Left lung (tissue), 4 donors: ENCODE measurements at regions not wholly inside any gene's neighbourhood (a gene's known extent, or its start where the extent isn't known, plus 50 kb on each side); places are given as distances from the start of the nearest gene placed in this dataset.

Experiments used
- ATAC-seq: fragments of 200-7000 bp; cut with Tn5 transposase; one replicate; pipeline ENCODE4 v1.9.1; 2020; ENCODE audit warnings: moderate library complexity
- DNase-seq, 4 donors: peaks; one replicate each; pipeline ENCODE4 v3.0.0-alpha.2; 2013 to 2020
- H3K27ac ChIP-seq, 2 donors: fragments of 200-600 bp; sonication (generic) in 1 of 2; one replicate each; pipeline versions ENCODE4 v1.5.0 to v1.8.0; 2020 to 2021
- H3K27me3 ChIP-seq, 2 donors: fragments of 200-600 bp; sonication (generic) in 1 of 2; one replicate each; pipeline versions ENCODE4 v1.5.0 to v1.8.0; 2020 to 2021
- H3K36me3 ChIP-seq, 2 donors: fragments of 200-600 bp; sonication (generic) in 1 of 2; one replicate each; pipeline versions ENCODE4 v1.5.0 to v1.8.0; 2020 to 2021
- H3K4me1 ChIP-seq, 2 donors: fragments of 200-600 bp; one replicate each; pipeline ENCODE4 v1.8.0; 2021
- H3K4me3 ChIP-seq, 2 donors: fragments of 200-600 bp; sonication (generic) in 1 of 2; one replicate each; pipeline versions ENCODE4 v1.5.0 to v1.8.0; 2020 to 2021; ENCODE audit warnings: mild to moderate bottlenecking in 1 of 2
- H3K9me3 ChIP-seq, 2 donors: fragments of 200-600 bp; sonication (generic) in 1 of 2; one replicate each; pipeline versions ENCODE4 v1.5.0 to v1.8.0; 2020 to 2021
- CTCF ChIP-seq, 2 donors: fragments of 200-600 bp; sonication (generic) in 1 of 2; IDR thresholded peaks; one replicate each; pipeline versions ENCODE4 v1.5.0 to v1.8.0; 2021; ENCODE audit warnings: antibody characterized with exemption in 2 of 2
- intact Hi-C, 2 donors: fragments of 100-400 bp; cut with DNase I; formaldehyde crosslinking; loops; one replicate each; pipeline versions ENCODE4 v1.11.2 to v1.14.2; 2022
- donor health status: DM: no; HTN: yes; CAD: no.
- donor health status: DM: no; HTN: no; CAD: no.

- no peak overlapping the region for H3K4me3 ChIP-seq
- no peaks in the 10 kb centered on the region for H3K9me3 ChIP-seq
- H3K27me3 ChIP-seq: no peaks in the 10 kb centered on the region
- DNase-seq (no peak), ATAC-seq (no peak)
- intact Hi-C loops: no loop called here
- H3K36me3 ChIP-seq: no peaks in the 10 kb centered on the region
- peaks cover 3 to 21% of the 10 kb centered on the region in 2 donors for H3K4me1 ChIP-seq
- TF ChIP-seq CTCF (IDR thresholded peaks at IDR 0.05): no peak
- peak overlapping the region; percentile 46 to 70 for H3K27ac ChIP-seq
Measured at GRCh38 chr14:73795466-73795865, 56.2 kb upstream of the PTGR2 start.

- no peak for TF ChIP-seq CTCF (IDR thresholded peaks at IDR 0.05)
- no peak overlapping the region for H3K4me3 ChIP-seq
- no peaks in the 10 kb centered on the region for H3K27me3 ChIP-seq
- ATAC-seq: no peak
- no peak for DNase-seq
- intact Hi-C loops: no loop called here
- H3K4me1 ChIP-seq: peaks cover 3 to 33% of the 10 kb centered on the region in 2 donors
- H3K36me3 ChIP-seq: no peaks in the 10 kb centered on the region
- H3K27ac ChIP-seq: peak overlapping the region; percentile 46 to 70
- H3K9me3 ChIP-seq: no peaks in the 10 kb centered on the region
Measured at GRCh38 chr14:73794146-73794545, 57.5 kb upstream of the PTGR2 start.

- Histone ChIP-seq H3K36me3 (no peaks in the 10 kb centered on the region), H3K9me3 (no peaks in the 10 kb centered on the region), H3K27ac (peak overlapping the region in 1 of 2 donors; percentile 23), H3K4me3 (no peak overlapping the region), H3K4me1 (peaks cover 8 to 49% of the 10 kb centered on the region in 2 donors), H3K27me3 (no peaks in the 10 kb centered on the region)
- intact Hi-C loops: no loop called here
- ATAC-seq (no peak), DNase-seq (no peak)
- no peak for TF ChIP-seq CTCF (IDR thresholded peaks at IDR 0.05)
Measured at GRCh38 chr14:73792481-73792880, 59.1 kb upstream of the PTGR2 start.

GRCh38 chr14:73789989-73790581 lies 61.5 kb upstream of the PTGR2 start:
- H3K36me3 ChIP-seq: no peaks in the 10 kb centered on the region
- TF ChIP-seq CTCF (IDR thresholded peaks at IDR 0.05): no peak
- peak overlapping the region; percentile 96 for H3K27ac ChIP-seq
- H3K4me1 ChIP-seq: peaks cover 10 to 59% of the 10 kb centered on the region in 2 donors
- H3K9me3 ChIP-seq: no peaks in the 10 kb centered on the region
- DNase-seq (peak in 3 of 4 donors; percentile 51 to 86 (median 60)), ATAC-seq (no peak)
- no peaks in the 10 kb centered on the region for H3K27me3 ChIP-seq
- H3K4me3 ChIP-seq: no peak overlapping the region
- intact Hi-C loops: no loop called here

GRCh38 chr14:73788701-73789551 lies 62.7 kb upstream of the PTGR2 start:
- ATAC-seq (no peak), DNase-seq (no peak)
- no peaks in the 10 kb centered on the region for H3K36me3 ChIP-seq
- no peaks in the 10 kb centered on the region for H3K27me3 ChIP-seq
- peak overlapping the region; percentile 96 for H3K27ac ChIP-seq
- H3K9me3 ChIP-seq: no peaks in the 10 kb centered on the region
- H3K4me1 ChIP-seq: peaks cover 22 to 60% of the 10 kb centered on the region in 2 donors
- H3K4me3 ChIP-seq: no peak overlapping the region
- TF ChIP-seq CTCF (IDR thresholded peaks at IDR 0.05): no peak
- intact Hi-C loops: no loop called here
